ENCODE measurements at regions not wholly inside any gene's neighbourhood (a gene's known extent, or its start where the extent isn't known, plus 50 kb on each side); places are given as distances from the start of the nearest gene placed in this dataset.

DNA sequence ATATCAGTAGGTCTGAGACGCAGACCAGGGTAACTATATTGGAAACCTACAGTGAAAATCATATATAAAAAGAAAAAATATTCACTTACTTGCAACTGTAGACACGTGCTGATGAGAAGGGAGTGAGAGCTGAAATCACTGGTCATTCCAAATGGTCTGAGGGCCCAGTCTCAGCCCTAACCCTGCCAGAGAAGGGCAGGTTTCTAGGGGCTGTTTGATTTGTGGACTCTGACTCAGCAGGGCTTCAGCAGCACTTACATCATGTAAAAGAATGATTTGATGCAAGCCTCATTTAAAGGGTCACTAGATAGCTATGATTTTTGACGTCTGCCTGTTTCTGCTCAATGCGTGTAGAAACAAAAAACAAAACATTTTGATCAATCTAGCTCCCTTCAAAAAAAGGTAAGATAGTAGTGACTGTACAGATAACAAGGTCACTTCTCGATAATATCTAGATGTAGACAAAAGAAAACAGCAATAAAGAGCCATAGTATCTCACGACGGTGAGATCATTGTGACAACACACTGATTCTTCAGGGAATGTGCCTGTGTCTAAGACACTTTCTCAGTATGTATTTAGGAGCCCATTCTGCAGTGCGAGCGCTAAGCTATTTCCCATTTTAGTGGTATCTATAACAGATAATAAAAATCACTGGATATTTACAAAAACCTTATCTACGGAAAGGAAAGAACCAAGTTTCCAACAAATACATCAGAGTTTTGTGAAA lies 307.2 kb downstream of the HIVEP2 start:
- Histone ChIP-seq H3F3A (ENCODE audit: insufficient read depth, low read depth) (no peaks in the 10 kb centered on the region), H3K4me3 (no peak overlapping the region), H3K9me3 (ENCODE audit: insufficient read depth, low read depth) (no peaks in the 10 kb centered on the region), H3K36me3 (ENCODE audit: low read depth) (no peaks in the 10 kb centered on the region), H3K27me3 (ENCODE audit: insufficient read depth, low read depth) (no peaks in the 10 kb centered on the region), H2AFZ (no peak overlapping the region), H3K4me1 (replicated peaks; ENCODE audit: insufficient read depth) (no peaks in the 10 kb centered on the region), H3K79me2 (ENCODE audit: low read depth) (no peaks in the 10 kb centered on the region), H3K27ac (no peak overlapping the region), H3K9me2 (ENCODE audit: insufficient read depth) (peaks cover 3% of the 10 kb centered on the region; the same call in 1 of the 2 replicates), H4K20me1 (ENCODE audit: insufficient read depth) (no peaks in the 10 kb centered on the region), H3K4me2 (no peak overlapping the region)
- intact Hi-C loops (cut with micrococcal nuclease; ENCODE audit: unreplicated experiment): no loop called here
- no peak for DNase-seq
- ChIA-PET CTCF (interaction anchor here (1.1 kb wide), 1 partner anchor 68 kb away, joined by 4 read pairs; no protein-coding TSS in a partner anchor), POLR2A (ENCODE audit: unreplicated experiment) (no interaction called here)
- BruUV-seq (replicated peaks): no TSS peak
- TF ChIP-seq CTCF (conservative IDR thresholded peaks at IDR 0.05): no peak
- no peak for TF ChIP-seq EZH2 (IDR thresholded peaks at IDR 0.05; ENCODE audit: low read depth)

GRCh38 chr6:142642651-142643050 lies 302.3 kb downstream of the HIVEP2 start:
- Histone ChIP-seq H4K20me1 (ENCODE audit: insufficient read depth) (no peaks in the 10 kb centered on the region), H3K9me2 (ENCODE audit: insufficient read depth) (no peaks in the 10 kb centered on the region; the same call in 1 of the 2 replicates), H3K4me1 (replicated peaks; ENCODE audit: insufficient read depth) (no peaks in the 10 kb centered on the region), H3K27me3 (ENCODE audit: insufficient read depth, low read depth) (no peaks in the 10 kb centered on the region), H3K4me3 (no peak overlapping the region), H3K27ac (no peak overlapping the region), H3K4me2 (no peak overlapping the region), H3K9me3 (ENCODE audit: insufficient read depth, low read depth) (no peaks in the 10 kb centered on the region), H3K36me3 (ENCODE audit: low read depth) (no peaks in the 10 kb centered on the region), H3K79me2 (ENCODE audit: low read depth) (no peaks in the 10 kb centered on the region), H2AFZ (no peak overlapping the region), H3F3A (ENCODE audit: insufficient read depth, low read depth) (no peaks in the 10 kb centered on the region)
- TF ChIP-seq CTCF (conservative IDR thresholded peaks at IDR 0.05): no peak
- no peak for TF ChIP-seq EZH2 (IDR thresholded peaks at IDR 0.05; ENCODE audit: low read depth)
- no TSS peak for BruUV-seq (replicated peaks)
- intact Hi-C loops (cut with micrococcal nuclease; ENCODE audit: unreplicated experiment): no loop called here
- POLR2A ChIA-PET (ENCODE audit: unreplicated experiment): no interaction called here
- CTCF ChIA-PET: no interaction called here
- DNase-seq: no peak

DNA sequence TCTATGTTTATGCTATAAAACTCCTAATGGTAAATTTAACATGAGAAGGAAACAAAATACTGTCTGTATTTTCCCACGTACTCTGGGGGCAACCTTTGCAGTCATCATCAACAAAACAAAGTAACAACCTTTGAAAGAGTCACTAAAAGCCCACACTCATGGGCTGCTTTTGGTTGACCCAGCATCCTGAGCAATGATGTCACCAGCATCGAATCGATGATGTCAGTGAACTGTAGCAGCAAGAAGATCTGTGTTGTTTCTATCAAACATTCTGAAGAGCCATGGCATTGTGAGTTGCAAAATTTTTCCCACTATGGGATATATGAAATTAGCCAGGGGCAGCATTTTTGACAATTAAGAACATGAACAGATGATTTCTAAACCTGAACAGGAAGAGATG lies 300.1 kb downstream of the HIVEP2 start:
- TF ChIP-seq CTCF (conservative IDR thresholded peaks at IDR 0.05): no peak
- no peak for TF ChIP-seq EZH2 (IDR thresholded peaks at IDR 0.05; ENCODE audit: low read depth)
- no peaks in the 10 kb centered on the region; the same call in 1 of the 2 replicates for H3K9me2 ChIP-seq (ENCODE audit: insufficient read depth)
- H3F3A ChIP-seq (ENCODE audit: insufficient read depth, low read depth): no peaks in the 10 kb centered on the region
- H3K27me3 ChIP-seq (ENCODE audit: insufficient read depth, low read depth): no peaks in the 10 kb centered on the region
- H3K4me3 ChIP-seq: no peak overlapping the region
- no peaks in the 10 kb centered on the region for H3K79me2 ChIP-seq (ENCODE audit: low read depth)
- no peaks in the 10 kb centered on the region for H3K9me3 ChIP-seq (ENCODE audit: insufficient read depth, low read depth)
- no TSS peak for BruUV-seq (replicated peaks)
- intact Hi-C loops (cut with micrococcal nuclease; ENCODE audit: unreplicated experiment): no loop called here
- H3K27ac ChIP-seq: no peak overlapping the region
- no peak overlapping the region for H2AFZ ChIP-seq
- POLR2A ChIA-PET (ENCODE audit: unreplicated experiment): no interaction called here
- H3K36me3 ChIP-seq (ENCODE audit: low read depth): no peaks in the 10 kb centered on the region
- H4K20me1 ChIP-seq (ENCODE audit: insufficient read depth): no peaks in the 10 kb centered on the region
- H3K4me1 ChIP-seq (replicated peaks; ENCODE audit: insufficient read depth): no peaks in the 10 kb centered on the region
- no peak for DNase-seq
- H3K4me2 ChIP-seq: no peak overlapping the region
- CTCF ChIA-PET: no interaction called here

All from PC-9 (cell line).